Gastroesophageal sphincter (tissue), 4 donors: ENCODE measurements at regions not wholly inside any gene's neighbourhood (a gene's known extent, or its start where the extent isn't known, plus 50 kb on each side); places are given as distances from the start of the nearest gene placed in this dataset.

Experiments
- ATAC-seq: fragments of 150-250 bp; one replicate; pipeline ENCODE4 v1.9.1; 2016; ENCODE audit warnings: mild to moderate bottlenecking, moderate library complexity
- H3K27ac ChIP-seq, 4 donors: fragments of 200-600 bp; sonication (generic) in 3 of 4; 1 replicate in 3 of 4; 2 replicates in 1 of 4; pipeline ENCODE4 v1.5.1; 2016 to 2019
- H3K27me3 ChIP-seq: fragments of 200-600 bp; sonication (generic); one replicate; pipeline ENCODE4 v1.5.1; 2019
- H3K36me3 ChIP-seq, 2 donors: fragments of 200-600 bp; sonication (generic); one replicate each; pipeline ENCODE4 v1.5.1; 2019; ENCODE audit warnings: control low read depth in 1 of 2
- H3K4me1 ChIP-seq, 3 donors: fragments of 200-600 bp; sonication (generic); 1 replicate in 2 of 3; 2 replicates in 1 of 3; pipeline ENCODE4 v1.5.1; 2016 to 2019; ENCODE audit warnings: control low read depth in 2 of 3
- H3K4me3 ChIP-seq, 2 donors: fragments of 200-600 bp; sonication (generic); one replicate each; pipeline ENCODE4 v1.5.1; 2019; ENCODE audit warnings: mild to moderate bottlenecking in 1 of 2, moderate library complexity in 1 of 2
- H3K9me3 ChIP-seq, 3 donors: fragments of 200-600 bp; sonication (generic); one replicate each; pipeline ENCODE4 v1.5.1; 2017 to 2019; ENCODE audit warnings: control low read depth in 2 of 3
- EP300 ChIP-seq: sonication (generic); formaldehyde crosslinking; IDR thresholded peaks from one replicate; pipeline ENCODE4 v1.6.1; 2017; ENCODE audit warnings: antibody characterized with exemption, mild to moderate bottlenecking
- POLR2A ChIP-seq, 2 donors: fragments of 450-650 bp; IDR thresholded peaks; one replicate each; pipeline ENCODE4 v1.6.1; 2017; ENCODE audit warnings: antibody characterized with exemption in 2 of 2, mild to moderate bottlenecking in 2 of 2, moderate library complexity in 1 of 2
- POLR2AphosphoS5 ChIP-seq: sonication (generic); formaldehyde crosslinking; IDR thresholded peaks from one replicate; pipeline ENCODE4 v1.6.1; 2017; ENCODE audit warnings: antibody characterized with exemption
- WGBS, 2 donors: methylation state at CpG; one replicate each; pipeline ENCODE4 v1.1.5; 2018; ENCODE audit warnings: low coverage in 1 of 2; 5-methylcytosine and 5-hydroxymethylcytosine counted together
- TF ChIP-seq, protein P1 (sequence below), 4 experiments: fragments of 200-600 bp in 2 of 4; fragments of 450-650 bp in 2 of 4; sonication (generic) in 1 of 4; IDR thresholded peaks; one replicate each; pipeline ENCODE4 v1.5.1; 2017 to 2019; ENCODE audit warnings: antibody characterized with exemption in 4 of 4, mild to moderate bottlenecking in 2 of 4, moderate library complexity in 2 of 4

DNA sequence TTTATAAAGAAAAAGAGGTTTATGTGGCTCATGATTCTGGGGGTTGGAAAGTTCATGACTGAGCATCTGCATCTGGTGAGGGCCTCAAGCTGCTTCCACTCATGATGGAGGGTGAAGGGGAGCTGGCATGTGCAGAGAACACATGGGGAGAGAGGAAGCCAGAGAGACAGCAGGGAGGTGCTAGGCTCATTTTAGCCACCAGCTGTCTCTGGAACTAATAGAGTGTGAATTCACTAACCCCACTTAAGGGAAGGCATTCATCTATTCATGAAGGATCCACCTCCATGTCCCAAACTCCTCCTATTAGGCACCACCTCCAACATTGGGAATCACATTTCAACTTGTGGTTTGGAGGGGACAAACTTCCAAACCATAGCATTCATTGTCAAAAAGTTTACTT lies 137.3 kb upstream of the PMEPA1 start:
- H3K4me3 ChIP-seq: no peak overlapping the region
- H3K9me3 ChIP-seq: no peaks in the 10 kb centered on the region
- no peaks in the 10 kb centered on the region for H3K36me3 ChIP-seq
- ATAC-seq: no peak
- no peaks in the 10 kb centered on the region for H3K4me1 ChIP-seq
- TF ChIP-seq, protein P1, sequence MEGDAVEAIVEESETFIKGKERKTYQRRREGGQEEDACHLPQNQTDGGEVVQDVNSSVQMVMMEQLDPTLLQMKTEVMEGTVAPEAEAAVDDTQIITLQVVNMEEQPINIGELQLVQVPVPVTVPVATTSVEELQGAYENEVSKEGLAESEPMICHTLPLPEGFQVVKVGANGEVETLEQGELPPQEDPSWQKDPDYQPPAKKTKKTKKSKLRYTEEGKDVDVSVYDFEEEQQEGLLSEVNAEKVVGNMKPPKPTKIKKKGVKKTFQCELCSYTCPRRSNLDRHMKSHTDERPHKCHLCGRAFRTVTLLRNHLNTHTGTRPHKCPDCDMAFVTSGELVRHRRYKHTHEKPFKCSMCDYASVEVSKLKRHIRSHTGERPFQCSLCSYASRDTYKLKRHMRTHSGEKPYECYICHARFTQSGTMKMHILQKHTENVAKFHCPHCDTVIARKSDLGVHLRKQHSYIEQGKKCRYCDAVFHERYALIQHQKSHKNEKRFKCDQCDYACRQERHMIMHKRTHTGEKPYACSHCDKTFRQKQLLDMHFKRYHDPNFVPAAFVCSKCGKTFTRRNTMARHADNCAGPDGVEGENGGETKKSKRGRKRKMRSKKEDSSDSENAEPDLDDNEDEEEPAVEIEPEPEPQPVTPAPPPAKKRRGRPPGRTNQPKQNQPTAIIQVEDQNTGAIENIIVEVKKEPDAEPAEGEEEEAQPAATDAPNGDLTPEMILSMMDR (IDR thresholded peaks at IDR 0.05): no peak
- TF ChIP-seq POLR2AphosphoS5 (no peak), POLR2A (IDR thresholded peaks at IDR 0.05) (no peak), EP300 (no peak)
- no peak overlapping the region for H3K27ac ChIP-seq
- no peaks in the 10 kb centered on the region for H3K27me3 ChIP-seq

DNA sequence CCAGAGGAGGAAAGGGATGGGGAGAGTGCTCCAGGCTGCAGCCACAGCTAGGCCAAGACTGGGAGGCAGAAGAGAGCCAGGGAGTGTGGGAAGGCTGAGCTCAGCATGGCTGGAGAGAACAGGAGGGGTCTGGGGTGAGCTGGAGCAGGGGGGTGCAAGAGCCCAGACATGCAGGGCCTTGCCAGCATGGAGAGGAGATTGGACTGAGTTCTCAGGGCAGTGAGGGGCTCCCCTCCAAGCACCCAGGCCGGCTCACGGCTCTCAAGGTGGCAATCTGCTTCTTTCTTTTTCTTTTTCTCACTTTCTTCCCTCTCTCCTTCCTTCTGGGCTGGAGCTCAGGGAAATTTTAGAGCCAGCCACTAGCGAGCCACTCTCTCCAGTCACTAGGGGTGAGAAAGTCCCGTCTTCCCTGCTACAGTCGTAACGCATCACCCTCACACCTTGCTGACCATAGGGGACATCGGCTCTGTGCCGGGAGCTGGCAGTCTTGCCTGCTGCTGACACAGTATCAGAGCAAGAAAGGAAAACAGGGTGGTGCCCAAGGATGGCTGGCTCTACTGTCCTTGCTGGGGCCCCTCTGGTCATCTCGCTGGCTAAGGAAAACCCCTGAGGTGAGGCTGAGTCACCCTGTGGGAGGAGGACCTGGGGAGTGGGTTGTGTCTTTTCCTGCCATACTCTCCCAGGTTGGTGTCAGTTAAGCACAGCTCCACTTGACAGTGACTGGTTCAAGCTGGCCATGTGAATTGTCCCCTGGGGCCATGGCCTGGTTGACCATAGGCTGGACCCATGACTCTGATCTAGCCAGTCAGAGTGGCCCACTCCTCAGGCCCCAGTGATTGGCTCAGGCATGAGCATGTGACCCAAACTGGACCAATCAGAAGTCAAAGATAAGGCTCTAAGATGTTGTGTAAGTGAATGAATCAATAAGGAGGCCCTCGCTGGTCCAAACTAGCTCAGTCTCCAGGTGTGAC lies 135.1 kb upstream of the PMEPA1 start:
- Histone ChIP-seq H3K27ac (no peak overlapping the region), H3K27me3 (no peaks in the 10 kb centered on the region), H3K4me1 (no peaks in the 10 kb centered on the region), H3K4me3 (no peak overlapping the region), H3K9me3 (no peaks in the 10 kb centered on the region), H3K36me3 (no peaks in the 10 kb centered on the region)
- no peak for ATAC-seq
- no peak for TF ChIP-seq POLR2A (IDR thresholded peaks at IDR 0.05)
- TF ChIP-seq EP300: no peak
- TF ChIP-seq POLR2AphosphoS5: no peak
- TF ChIP-seq, protein P1 (IDR thresholded peaks at IDR 0.05): no peak
- whole genome bisulfite sequencing, 2 donors: 89 to 100% methylated on average over 3 to 4 of the region's 10 CpGs

DNA sequence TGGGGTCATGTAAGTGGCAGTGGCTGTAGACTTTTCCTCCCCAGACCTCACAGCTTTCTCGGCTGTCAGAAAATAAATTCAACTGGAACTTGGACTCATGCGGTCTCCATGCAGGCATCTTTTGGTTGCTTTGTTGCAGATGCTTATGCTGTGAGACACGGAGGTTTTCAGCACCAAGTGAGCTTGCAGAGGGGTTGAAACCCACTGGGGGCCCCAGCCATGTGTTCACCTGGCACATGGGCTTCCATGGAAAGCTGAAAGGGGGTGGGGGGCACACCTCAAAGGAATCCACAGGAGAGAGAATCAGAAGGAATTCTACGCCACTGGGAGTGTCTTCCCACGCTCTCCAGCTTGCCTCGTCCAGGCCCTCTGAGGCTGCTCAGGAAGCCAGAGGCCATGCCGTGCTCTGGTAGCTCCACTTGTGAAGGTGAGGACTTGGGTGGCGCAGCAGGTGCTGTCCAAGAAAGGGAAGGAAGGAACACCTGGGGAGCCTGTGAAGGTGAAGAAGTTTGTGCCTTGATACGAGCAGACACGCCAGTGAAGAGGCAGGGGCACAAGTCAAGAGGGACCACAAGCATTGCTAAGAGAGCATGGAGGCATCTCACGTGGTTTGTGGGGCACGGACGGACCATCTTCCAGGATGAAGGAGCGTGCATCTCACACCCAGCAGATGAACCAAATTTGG lies 134.3 kb upstream of the PMEPA1 start:
- Histone ChIP-seq H3K4me1 (no peaks in the 10 kb centered on the region), H3K27ac (no peak overlapping the region), H3K36me3 (no peaks in the 10 kb centered on the region), H3K4me3 (no peak overlapping the region), H3K9me3 (no peaks in the 10 kb centered on the region), H3K27me3 (no peaks in the 10 kb centered on the region)
- WGBS, 2 donors: 81 to 97% methylated on average over 8 of the region's 14 CpGs
- TF ChIP-seq POLR2A (IDR thresholded peaks at IDR 0.05): no peak
- no peak for TF ChIP-seq POLR2AphosphoS5
- no peak for TF ChIP-seq EP300
- TF ChIP-seq, protein P1 (IDR thresholded peaks at IDR 0.05): no peak
- no peak for ATAC-seq

DNA sequence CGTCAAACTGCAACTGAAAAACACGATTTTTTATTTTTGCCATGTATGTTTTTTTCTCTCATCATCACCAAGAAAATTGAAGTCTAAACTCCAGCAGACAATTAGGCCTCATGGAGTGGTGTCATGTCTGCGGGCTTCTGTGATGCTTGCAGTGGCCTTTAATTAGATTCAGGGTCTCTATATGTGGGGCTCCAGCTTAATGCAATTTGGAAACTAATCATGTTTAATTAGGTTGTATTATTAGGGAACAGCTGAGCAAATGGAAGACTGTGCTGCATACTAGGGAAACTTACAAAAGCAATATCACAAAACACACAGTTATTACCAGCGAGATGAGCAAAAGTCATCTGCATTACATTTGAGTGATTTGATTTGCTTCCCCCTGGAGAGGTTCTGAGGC lies 132.9 kb upstream of the PMEPA1 start:
- Histone ChIP-seq H3K4me3 (no peak overlapping the region), H3K4me1 (no peaks in the 10 kb centered on the region), H3K27ac (no peak overlapping the region), H3K27me3 (no peaks in the 10 kb centered on the region), H3K36me3 (no peaks in the 10 kb centered on the region), H3K9me3 (no peaks in the 10 kb centered on the region)
- TF ChIP-seq, protein P1 (IDR thresholded peaks at IDR 0.05): no peak
- no peak for TF ChIP-seq POLR2A (IDR thresholded peaks at IDR 0.05)
- no peak for TF ChIP-seq EP300
- no peak for TF ChIP-seq POLR2AphosphoS5
- WGBS, 2 donors: 83 to 84% methylated on average over 4 of the region's 4 CpGs
- no peak for ATAC-seq
